HG02938 (cell line): ENCODE measurements at regions not wholly inside any gene's neighbourhood (a gene's known extent, or its start where the extent isn't known, plus 50 kb on each side); places are given as distances from the start of the nearest gene placed in this dataset.

Experiments
- ATAC-seq: cut with Tn5 transposase; IDR thresholded peaks from one replicate; pipeline ENCODE4 v1.9.1; 2021; ENCODE audit warnings: mild to moderate bottlenecking, moderate library complexity; ENCODE audit not compliant: unreplicated experiment

- ATAC-seq: no peak
Measured at GRCh38 chr12:127396734-127397133, 870.2 kb upstream of the TMEM132C start.

GRCh38 chr12:127398016-127398710 is 868.8 kb upstream of the TMEM132C start:
- ATAC-seq: no peak

GRCh38 chr12:127399451-127399850 is 867.5 kb upstream of the TMEM132C start:
- no peak for ATAC-seq

GRCh38 chr12:127400221-127400620 is 866.7 kb upstream of the TMEM132C start:
- no peak for ATAC-seq

GRCh38 chr12:127401005-127401404 is 866.0 kb upstream of the TMEM132C start:
- no peak for ATAC-seq

GRCh38 chr12:127401536-127401935 is 865.4 kb upstream of the TMEM132C start:
- ATAC-seq: no peak

- ATAC-seq: no peak
Measured at GRCh38 chr12:127411166-127411915, 855.6 kb upstream of the TMEM132C start.

GRCh38 chr12:127411981-127412380 is 855.0 kb upstream of the TMEM132C start:
- ATAC-seq: no peak

- no peak for ATAC-seq
Measured at GRCh38 chr12:127412866-127413265, 854.1 kb upstream of the TMEM132C start.

GRCh38 chr12:127414186-127414585 is 852.8 kb upstream of the TMEM132C start:
- ATAC-seq: no peak

GRCh38 chr12:127414636-127415035 is 852.3 kb upstream of the TMEM132C start:
- ATAC-seq: no peak

GRCh38 chr12:127416796-127417195 is 850.2 kb upstream of the TMEM132C start:
- ATAC-seq: no peak

GRCh38 chr12:127419111-127419510 is 847.9 kb upstream of the TMEM132C start:
- no peak for ATAC-seq

- no peak for ATAC-seq
Measured at GRCh38 chr12:127421614-127422013, 845.4 kb upstream of the TMEM132C start.

- ATAC-seq: no peak
Measured at GRCh38 chr12:127422935-127423566, 843.9 kb upstream of the TMEM132C start.

- no peak for ATAC-seq
Measured at GRCh38 chr12:127425474-127425873, 841.5 kb upstream of the TMEM132C start.

- no peak for ATAC-seq
Measured at GRCh38 chr12:127428420-127428819, 838.5 kb upstream of the TMEM132C start.

- ATAC-seq: no peak
Measured at GRCh38 chr12:127429551-127430285, 837.3 kb upstream of the TMEM132C start.

GRCh38 chr12:127430401-127430800 is 836.6 kb upstream of the TMEM132C start:
- ATAC-seq: no peak

GRCh38 chr12:127431177-127431576 is 835.8 kb upstream of the TMEM132C start:
- ATAC-seq: no peak

- no peak for ATAC-seq
Measured at GRCh38 chr12:127431594-127431993, 835.4 kb upstream of the TMEM132C start.
